Hepatocyte (in vitro differentiated cells): ENCODE measurements at regions not wholly inside any gene's neighbourhood (a gene's known extent, or its start where the extent isn't known, plus 50 kb on each side); places are given as distances from the start of the nearest gene placed in this dataset.
"Not testable (repeated sequence)": the region's sequence is repeated elsewhere in the genome, so short reads cannot be mapped to it uniquely, and the experiment has no call there.

ENCODE experiments used
- DNase-seq: peaks from one replicate; pipeline ENCODE4 v3.0.0-alpha.2; 2016; ENCODE audit warnings: low spot score
- H2AFZ ChIP-seq: fragments of 200-600 bp; sonication (generic); 2 replicates; pipeline ENCODE4 v1.6.0; 2016; ENCODE audit warnings: antibody characterized with exemption, mild to moderate bottlenecking
- H3K27ac ChIP-seq: fragments of 200-600 bp; sonication (generic); 2 replicates; pipeline ENCODE4 v1.5.1; 2016; ENCODE audit warnings: mild to moderate bottlenecking
- H3K27me3 ChIP-seq: fragments of 200-600 bp; sonication (generic); 2 replicates; pipeline ENCODE4 v1.6.1; 2016
- H3K36me3 ChIP-seq: fragments of 200-600 bp; sonication (generic); replicated peaks from 2 replicates; pipeline ENCODE4 v1.5.1; 2016; ENCODE audit warnings: low read depth; ENCODE audit not compliant: insufficient read depth
- H3K4me1 ChIP-seq: fragments of 200-600 bp; sonication (generic); 2 replicates; pipeline ENCODE4 v1.5.1; 2016; ENCODE audit warnings: mild to moderate bottlenecking, moderate library complexity; ENCODE audit not compliant: insufficient read depth
- H3K4me2 ChIP-seq: fragments of 200-600 bp; sonication (generic); 2 replicates; pipeline ENCODE4 v1.6.0; 2016
- H3K4me3 ChIP-seq: fragments of 200-600 bp; sonication (generic); 2 replicates; pipeline ENCODE4 v1.5.1; 2016; ENCODE audit warnings: mild to moderate bottlenecking
- H3K79me2 ChIP-seq: fragments of 200-600 bp; sonication (generic); 2 replicates; pipeline ENCODE4 v1.6.0; 2017; ENCODE audit warnings: mild to moderate bottlenecking
- H3K9me2 ChIP-seq: fragments of 200-600 bp; sonication (generic); replicated peaks from 2 replicates; pipeline ENCODE4 v1.6.0; 2017; ENCODE audit warnings: mild to moderate bottlenecking; ENCODE audit not compliant: insufficient read depth
- H3K9me3 ChIP-seq: fragments of 200-600 bp; sonication (generic); 2 replicates; pipeline ENCODE4 v1.5.1; 2016; ENCODE audit warnings: low read depth, mild to moderate bottlenecking
- H4K20me1 ChIP-seq: fragments of 200-600 bp; sonication (generic); 2 replicates; pipeline ENCODE4 v1.6.0; 2016; ENCODE audit warnings: mild to moderate bottlenecking; ENCODE audit not compliant: insufficient read depth, poor library complexity, severe bottlenecking
- CTCF ChIP-seq: fragments of 200-600 bp; sonication (generic); IDR thresholded peaks from 2 replicates; pipeline ENCODE4 v1.5.1; 2016; ENCODE audit warnings: antibody characterized with exemption, mild to moderate bottlenecking; ENCODE audit not compliant: poor library complexity
- EZH2 ChIP-seq: fragments of 200-600 bp; sonication (generic); IDR thresholded peaks from 2 replicates; pipeline ENCODE4 v1.6.1; 2016; ENCODE audit warnings: antibody characterized with exemption, mild to moderate bottlenecking, borderline replicate concordance
- EZH2phosphoT487 ChIP-seq: fragments of 200-600 bp; sonication (generic); IDR thresholded peaks from one replicate; pipeline ENCODE4 v1.6.1; 2018; ENCODE audit warnings: antibody characterized with exemption, mild to moderate bottlenecking, low read depth, moderate library complexity; ENCODE audit not compliant: unreplicated experiment, severe bottlenecking
- WGBS: methylation state at CpG from one replicate; pipeline ENCODE4 v1.1.6; 2016; ENCODE audit warnings: low lambda C conversion rate; ENCODE audit errors: missing lambda C conversion rate; 5-methylcytosine and 5-hydroxymethylcytosine counted together

- no peak for TF ChIP-seq EZH2phosphoT487
- TF ChIP-seq EZH2 = no peak
- no peak for TF ChIP-seq CTCF
- H3K9me3 ChIP-seq = no peaks in the 10 kb centered on the region
- H4K20me1 ChIP-seq = no peaks in the 10 kb centered on the region
- H2AFZ ChIP-seq = no peak overlapping the region
- no peaks in the 10 kb centered on the region for H3K79me2 ChIP-seq
- H3K27me3 ChIP-seq = no peaks in the 10 kb centered on the region
- H3K4me3 ChIP-seq = no peak overlapping the region
- no peak overlapping the region for H3K4me2 ChIP-seq
- no peaks in the 10 kb centered on the region for H3K36me3 ChIP-seq
- no peak for DNase-seq
- WGBS = 44% methylated on average over 2 of the region's 2 CpGs
- H3K4me1 ChIP-seq = no peaks in the 10 kb centered on the region
- no peaks in the 10 kb centered on the region for H3K9me2 ChIP-seq
- no peak overlapping the region for H3K27ac ChIP-seq
Measured at GRCh38 chr5:4028384-4028783, 432.8 kb downstream of the IRX1 start.

GRCh38 chr5:4033546-4033945 lies 437.9 kb downstream of the IRX1 start:
- H3K9me2 ChIP-seq = not testable (repeated sequence)
- WGBS = 86% methylated on average over 1 of the region's 1 CpG

GRCh38 chr5:4036861-4037260 lies 441.2 kb downstream of the IRX1 start:
- Histone ChIP-seq H4K20me1 (no peaks in the 10 kb centered on the region), H3K9me3 (no peaks in the 10 kb centered on the region), H3K4me3 (no peak overlapping the region), H3K4me1 (no peaks in the 10 kb centered on the region), H3K36me3 (no peaks in the 10 kb centered on the region), H3K9me2 (no peaks in the 10 kb centered on the region), H3K4me2 (no peak overlapping the region), H3K27me3 (no peaks in the 10 kb centered on the region), H2AFZ (no peak overlapping the region), H3K79me2 (no peaks in the 10 kb centered on the region), H3K27ac (no peak overlapping the region)
- TF ChIP-seq EZH2 (no peak), CTCF (no peak), EZH2phosphoT487 (no peak)
- 92% methylated on average over 5 of the region's 5 CpGs for WGBS
- DNase-seq = no peak

More at GRCh38 chr5:4033546-4033945, 437.9 kb downstream of the IRX1 start:
- not testable (repeated sequence) for H3K9me3 ChIP-seq, H3K4me1 ChIP-seq, H3K27me3 ChIP-seq, H3K4me2 ChIP-seq, H4K20me1 ChIP-seq, H3K27ac ChIP-seq, DNase-seq, H2AFZ ChIP-seq, H3K4me3 ChIP-seq, H3K79me2 ChIP-seq, H3K36me3 ChIP-seq

- H3K9me3 ChIP-seq = no peaks in the 10 kb centered on the region
- no peak for TF ChIP-seq EZH2phosphoT487
Measured at GRCh38 chr5:4038994-4039393, 443.4 kb downstream of the IRX1 start.

More at GRCh38 chr5:4038994-4039393, 443.4 kb downstream of the IRX1 start:
- H3K4me2 ChIP-seq = no peak overlapping the region
- no peak overlapping the region for H2AFZ ChIP-seq
- no peaks in the 10 kb centered on the region for H3K4me1 ChIP-seq
- no peak overlapping the region for H3K27ac ChIP-seq
- no peak for DNase-seq
- no peaks in the 10 kb centered on the region for H3K79me2 ChIP-seq
- H3K36me3 ChIP-seq = no peaks in the 10 kb centered on the region
- no peaks in the 10 kb centered on the region for H3K27me3 ChIP-seq
- no peaks in the 10 kb centered on the region for H4K20me1 ChIP-seq
- H3K9me2 ChIP-seq = no peaks in the 10 kb centered on the region
- WGBS = 93% methylated on average over 8 of the region's 8 CpGs
- H3K4me3 ChIP-seq = no peak overlapping the region
